Natural killer cell (primary cell): ENCODE measurements at regions not wholly inside any gene's neighbourhood (a gene's known extent, or its start where the extent isn't known, plus 50 kb on each side); places are given as distances from the start of the nearest gene placed in this dataset.

Experiments
- ATAC-seq, 3 donors: fragments of 150-1000 bp in 2 of 3; fragments of 200-7000 bp in 1 of 3; cut with Tn5 transposase; 1 replicate in 1 of 3; 2 replicates in 2 of 3; pipeline ENCODE4 v1.10.0; 2021; ENCODE audit warnings: mild to moderate bottlenecking in 2 of 3, moderate library complexity in 2 of 3
- DNase-seq, 2 donors: peaks; one replicate each; pipeline versions ENCODE4 v3.0.0 to v3.0.0-alpha.2; 2013 to 2021; ENCODE audit warnings: mixed read lengths in 1 of 2
- H3K27ac ChIP-seq: one replicate; pipeline ENCODE4 v1.5.1; 2013; ENCODE audit warnings: mild to moderate bottlenecking, low read length
- H3K27me3 ChIP-seq: one replicate; pipeline ENCODE4 v1.6.1; 2013; ENCODE audit warnings: low read length; ENCODE audit not compliant: control insufficient read depth, insufficient read depth
- H3K36me3 ChIP-seq: one replicate; pipeline ENCODE4 v1.6.1; 2013; ENCODE audit warnings: low read length; ENCODE audit not compliant: control insufficient read depth, insufficient read depth
- H3K4me1 ChIP-seq: one replicate; pipeline ENCODE4 v1.6.1; 2013; ENCODE audit warnings: low read length; ENCODE audit not compliant: control insufficient read depth, insufficient read depth
- H3K4me3 ChIP-seq: one replicate; pipeline ENCODE4 v1.5.1; 2013; ENCODE audit warnings: low read length
- H3K9me3 ChIP-seq: one replicate; pipeline ENCODE4 v1.6.1; 2013; ENCODE audit warnings: low read length; ENCODE audit not compliant: control insufficient read depth, insufficient read depth
- H3K27ac Mint-ChIP-seq, 2 donors: one replicate each; pipeline ENCODE4 v1.8.0; 2022; ENCODE audit warnings: mild to moderate bottlenecking in 2 of 2, mixed read lengths in 2 of 2, moderate library complexity in 1 of 2
- H3K27me3 Mint-ChIP-seq, 2 donors: one replicate each; pipeline ENCODE4 v1.8.0; 2022; ENCODE audit warnings: low read depth in 2 of 2, mixed read lengths in 2 of 2
- H3K36me3 Mint-ChIP-seq: one replicate; pipeline ENCODE4 v1.8.0; 2022; ENCODE audit warnings: mixed read lengths
- H3K4me1 Mint-ChIP-seq, 2 donors: one replicate each; pipeline ENCODE4 v1.8.0; 2022; ENCODE audit warnings: mixed read lengths in 2 of 2
- H3K4me3 Mint-ChIP-seq: one replicate; pipeline ENCODE4 v1.8.0; 2022; ENCODE audit warnings: mild to moderate bottlenecking, moderate library complexity, mixed read lengths
- H3K9me3 Mint-ChIP-seq, 2 donors: one replicate each; pipeline ENCODE4 v1.8.0; 2022; ENCODE audit warnings: mixed read lengths in 2 of 2
- CTCF ChIP-seq: fragments of 200-600 bp; IDR thresholded peaks from one replicate; pipeline ENCODE4 v1.8.0; 2022; ENCODE audit warnings: antibody characterized with exemption
- WGBS: methylation state at CpG from one replicate; pipeline ENCODE4 v1.1.7; 2013; ENCODE audit warnings: missing lambda C conversion rate; ENCODE audit not compliant: insufficient coverage; 5-methylcytosine and 5-hydroxymethylcytosine counted together
- intact Hi-C: fragments of 100-400 bp; cut with micrococcal nuclease; formaldehyde crosslinking; loops from one replicate; pipeline ENCODE4 v1.14.2; 2022

- Mint-ChIP-seq H3K36me3 (no peaks in the 10 kb centered on the region), H3K4me3 (no peak overlapping the region), H3K27me3 (no peaks in the 10 kb centered on the region), H3K4me1 (no peaks in the 10 kb centered on the region), H3K27ac (no peak overlapping the region), H3K9me3 (peaks cover 2 to 5% of the 10 kb centered on the region in 2 donors)
- Histone ChIP-seq H3K4me3 (no peak overlapping the region), H3K27ac (no peak overlapping the region), H3K9me3 (no peaks in the 10 kb centered on the region), H3K27me3 (no peaks in the 10 kb centered on the region), H3K4me1 (no peaks in the 10 kb centered on the region), H3K36me3 (no peaks in the 10 kb centered on the region)
- DNase-seq (no peak), ATAC-seq (no peak)
- intact Hi-C loops, result no loop called here
- no peak for TF ChIP-seq CTCF
Observed at GRCh38 chr12:115042341-115042740, 358.4 kb upstream of the TBX3 start.

GRCh38 chr12:115037830-115038229, 353.9 kb upstream of the TBX3 start:
- WGBS, result 79% methylated on average over 2 of the region's 2 CpGs
- Histone ChIP-seq H3K36me3 (no peaks in the 10 kb centered on the region), H3K4me1 (no peaks in the 10 kb centered on the region), H3K4me3 (no peak overlapping the region), H3K27ac (no peak overlapping the region), H3K27me3 (no peaks in the 10 kb centered on the region), H3K9me3 (no peaks in the 10 kb centered on the region)
- Mint-ChIP-seq H3K9me3 (peaks cover 2 to 4% of the 10 kb centered on the region in 2 donors), H3K27ac (no peak overlapping the region), H3K4me1 (no peaks in the 10 kb centered on the region), H3K27me3 (no peaks in the 10 kb centered on the region), H3K36me3 (no peaks in the 10 kb centered on the region), H3K4me3 (no peak overlapping the region)
- no peak for ATAC-seq
- no peak for TF ChIP-seq CTCF
- intact Hi-C loops, result no loop called here
- no peak for DNase-seq

DNA sequence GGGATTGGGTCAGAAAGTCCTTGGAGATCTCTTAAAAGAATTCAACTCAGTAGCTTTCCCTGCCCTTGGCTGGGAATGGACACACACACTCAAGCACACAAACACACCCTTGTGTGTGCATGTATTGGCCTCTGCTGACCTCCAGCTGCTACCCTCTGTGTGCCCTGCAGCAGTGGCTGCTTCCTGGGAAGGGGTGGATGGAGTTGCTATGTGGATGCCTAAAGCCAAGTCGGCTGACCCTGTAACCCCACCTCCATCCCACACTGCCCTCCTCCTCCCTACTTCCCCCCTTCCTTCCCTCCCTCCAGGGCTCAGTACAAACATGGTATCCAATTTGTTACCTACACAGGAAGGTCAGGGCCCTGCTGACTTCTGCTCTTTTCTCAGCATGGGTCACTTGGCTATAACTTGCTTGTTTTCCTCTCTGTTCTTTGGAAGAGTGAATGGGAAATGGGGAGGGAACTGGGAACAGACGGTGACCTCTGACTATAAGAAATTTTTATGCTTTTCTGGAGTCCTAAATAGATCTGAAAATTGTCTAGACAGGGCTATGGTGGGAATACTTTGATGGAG, 351.6 kb upstream of the TBX3 start:
- Histone ChIP-seq H3K27ac (no peak overlapping the region), H3K27me3 (no peaks in the 10 kb centered on the region), H3K36me3 (no peaks in the 10 kb centered on the region), H3K4me3 (no peak overlapping the region), H3K9me3 (no peaks in the 10 kb centered on the region), H3K4me1 (no peaks in the 10 kb centered on the region)
- Mint-ChIP-seq H3K4me3 (no peak overlapping the region), H3K9me3 (peaks cover 2 to 4% of the 10 kb centered on the region in 2 donors), H3K36me3 (no peaks in the 10 kb centered on the region), H3K27ac (no peak overlapping the region), H3K27me3 (no peaks in the 10 kb centered on the region), H3K4me1 (no peaks in the 10 kb centered on the region)
- ATAC-seq (no peak), DNase-seq (no peak)
- TF ChIP-seq CTCF, result no peak
- intact Hi-C loops, result no loop called here
- WGBS, result 38% methylated on average over 2 of the region's 2 CpGs

DNA sequence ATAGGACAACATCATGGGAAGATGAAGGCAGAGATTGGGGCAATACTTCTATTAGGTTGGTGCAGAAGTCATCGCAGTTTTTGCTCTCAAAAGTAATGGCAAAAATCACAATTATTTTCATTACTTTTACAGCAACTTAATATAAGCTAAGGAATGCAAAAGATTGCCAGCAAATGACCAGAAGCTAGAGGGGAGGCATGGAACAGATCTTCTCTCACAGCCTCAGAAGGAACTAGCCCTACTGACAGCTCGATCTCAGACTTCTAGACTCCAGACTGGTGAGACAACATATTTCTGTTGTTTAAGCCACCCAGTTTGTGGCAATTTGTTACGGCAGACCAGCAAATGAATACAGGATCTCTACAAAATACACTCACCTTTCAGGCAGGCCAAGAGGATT, 348.5 kb upstream of the TBX3 start:
- H3K4me3 Mint-ChIP-seq, result no peak overlapping the region
- no peaks in the 10 kb centered on the region for H3K4me1 Mint-ChIP-seq
- no peaks in the 10 kb centered on the region for H3K36me3 Mint-ChIP-seq
- H3K27ac Mint-ChIP-seq, result no peak overlapping the region
- H3K4me3 ChIP-seq, result no peak overlapping the region
- no peaks in the 10 kb centered on the region for H3K27me3 Mint-ChIP-seq
- H3K4me1 ChIP-seq, result no peaks in the 10 kb centered on the region
- no peak overlapping the region for H3K27ac ChIP-seq
- intact Hi-C loops, result no loop called here
- ATAC-seq, result no peak
- H3K9me3 ChIP-seq, result no peaks in the 10 kb centered on the region
- no peak for DNase-seq
- no peaks in the 10 kb centered on the region for H3K36me3 ChIP-seq
- H3K9me3 Mint-ChIP-seq, result peaks cover 0 to 4% of the 10 kb centered on the region in 2 donors
- no peak for TF ChIP-seq CTCF
- WGBS, result 89% methylated on average over 2 of the region's 3 CpGs
- no peaks in the 10 kb centered on the region for H3K27me3 ChIP-seq
